ENCODE measurements at regions not wholly inside any gene's neighbourhood (a gene's known extent, or its start where the extent isn't known, plus 50 kb on each side); places are given as distances from the start of the nearest gene placed in this dataset.

DNA sequence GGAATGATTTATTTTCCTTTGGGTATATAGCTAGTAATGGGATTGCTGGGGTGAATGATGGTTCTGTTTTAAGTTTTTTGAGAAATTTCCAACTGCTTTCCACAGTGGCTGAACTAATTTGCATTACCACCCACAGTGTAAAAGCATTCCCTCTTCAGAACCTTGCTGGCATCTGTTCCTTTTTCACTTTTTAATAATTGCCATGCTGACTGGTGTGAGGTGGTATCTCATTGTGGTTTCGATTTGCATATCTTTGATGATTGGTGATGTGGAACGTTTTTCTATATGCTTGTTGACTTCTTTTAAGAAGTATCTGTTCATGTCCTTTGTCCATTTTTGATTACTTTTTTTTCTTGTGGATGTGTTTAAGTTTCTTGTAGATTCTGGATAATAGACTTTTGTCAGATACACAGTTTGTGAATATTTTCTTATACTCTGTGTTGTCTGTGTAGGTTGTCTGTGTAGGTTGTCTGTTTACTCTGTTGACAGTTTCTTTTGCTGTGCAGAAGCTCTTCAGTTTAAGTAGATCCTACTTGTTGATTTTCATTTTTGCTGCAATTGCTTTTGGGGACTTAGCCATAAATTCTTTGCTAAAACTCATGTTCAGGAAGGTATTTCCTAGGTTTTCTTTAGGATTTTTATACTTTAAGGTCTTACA lies 291.8 kb upstream of the DDI1 start:
- H3K9me3 Mint-ChIP-seq: peaks cover 31% of the 10 kb centered on the region
- no peak overlapping the region for H3K4me3 Mint-ChIP-seq
- peaks cover 9% of the 10 kb centered on the region for H3K4me1 Mint-ChIP-seq
- POLR2A ChIA-PET: no interaction called here
- DNase-seq (ENCODE audit: low spot score): no peak
- no peak for ATAC-seq
- TF ChIP-seq, protein P1, sequence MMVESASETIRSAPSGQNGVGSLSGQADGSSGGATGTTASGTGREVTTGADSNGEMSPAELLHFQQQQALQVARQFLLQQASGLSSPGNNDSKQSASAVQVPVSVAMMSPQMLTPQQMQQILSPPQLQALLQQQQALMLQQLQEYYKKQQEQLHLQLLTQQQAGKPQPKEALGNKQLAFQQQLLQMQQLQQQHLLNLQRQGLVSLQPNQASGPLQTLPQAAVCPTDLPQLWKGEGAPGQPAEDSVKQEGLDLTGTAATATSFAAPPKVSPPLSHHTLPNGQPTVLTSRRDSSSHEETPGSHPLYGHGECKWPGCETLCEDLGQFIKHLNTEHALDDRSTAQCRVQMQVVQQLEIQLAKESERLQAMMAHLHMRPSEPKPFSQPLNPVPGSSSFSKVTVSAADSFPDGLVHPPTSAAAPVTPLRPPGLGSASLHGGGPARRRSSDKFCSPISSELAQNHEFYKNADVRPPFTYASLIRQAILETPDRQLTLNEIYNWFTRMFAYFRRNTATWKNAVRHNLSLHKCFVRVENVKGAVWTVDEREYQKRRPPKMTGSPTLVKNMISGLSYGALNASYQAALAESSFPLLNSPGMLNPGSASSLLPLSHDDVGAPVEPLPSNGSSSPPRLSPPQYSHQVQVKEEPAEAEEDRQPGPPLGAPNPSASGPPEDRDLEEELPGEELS (CRISPR knock-in tag; IDR thresholded peaks at IDR 0.05): no peak
- TF ChIP-seq TEAD4 (CRISPR knock-in tag; IDR thresholded peaks at IDR 0.05) (no peak), USF2 (CRISPR knock-in tag; IDR thresholded peaks at IDR 0.05) (no peak), HMGA2 (CRISPR knock-in tag; IDR thresholded peaks at IDR 0.05) (no peak), ZNF219 (CRISPR knock-in tag; IDR thresholded peaks at IDR 0.05; ENCODE audit: borderline replicate concordance) (no peak), TP53 (CRISPR knock-in tag; IDR thresholded peaks at IDR 0.05) (no peak), PRRX2 (CRISPR knock-in tag; IDR thresholded peaks at IDR 0.05) (no peak), CREB1 (CRISPR knock-in tag; IDR thresholded peaks at IDR 0.05) (no peak)
- TF ChIP-seq, protein P2, sequence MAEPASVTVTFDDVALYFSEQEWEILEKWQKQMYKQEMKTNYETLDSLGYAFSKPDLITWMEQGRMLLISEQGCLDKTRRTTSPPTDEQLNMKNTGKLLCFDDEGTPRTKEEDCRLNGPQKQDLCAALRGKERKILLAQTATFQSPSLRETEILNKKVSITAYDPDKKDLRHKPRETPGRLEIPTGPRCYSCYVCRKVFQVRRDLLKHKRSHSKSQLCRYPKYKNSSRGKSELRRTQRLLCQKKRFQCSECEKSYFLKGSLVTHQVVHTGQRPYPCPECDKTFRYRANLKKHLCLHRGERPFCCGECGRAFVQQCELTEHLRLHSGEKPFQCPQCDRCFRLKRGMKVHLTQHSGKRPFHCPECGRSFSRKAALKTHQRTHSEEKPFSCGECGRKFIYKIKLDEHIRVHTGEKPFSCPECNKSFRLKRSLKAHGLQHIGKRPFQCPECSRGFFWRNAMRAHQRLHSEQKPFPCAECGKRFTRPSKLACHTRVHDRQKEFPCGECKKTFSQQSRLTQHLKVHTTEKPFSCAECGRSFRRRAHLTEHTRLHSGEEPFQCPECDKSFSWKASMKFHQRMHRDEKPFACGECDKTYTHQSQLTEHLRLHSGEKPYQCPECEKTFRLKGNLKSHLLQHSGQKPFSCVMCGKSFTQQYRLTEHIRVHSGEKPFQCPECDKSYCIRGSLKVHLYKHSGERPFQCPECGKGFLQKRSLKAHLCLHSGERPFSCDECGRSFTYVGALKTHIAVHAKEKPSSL (CRISPR knock-in tag; conservative IDR thresholded peaks at IDR 0.05): no peak
- no peaks in the 10 kb centered on the region; the same call in 1 of the 2 replicates for H3K27me3 Mint-ChIP-seq (ENCODE audit: low read depth)
- no peaks in the 10 kb centered on the region; the same call in 1 of the 2 replicates for H3K36me3 Mint-ChIP-seq
- CTCF ChIA-PET: no interaction called here
- no peak overlapping the region for H3K27ac Mint-ChIP-seq

GRCh38 chr11:103749158-103749557 lies 287.3 kb upstream of the DDI1 start:
- ATAC-seq: no peak
- CTCF ChIA-PET: no interaction called here

More at GRCh38 chr11:103749158-103749557, 287.3 kb upstream of the DDI1 start:
- Mint-ChIP-seq H3K4me1 (peaks cover 6% of the 10 kb centered on the region; the same call in 1 of the 2 replicates), H3K4me3 (no peak overlapping the region), H3K27ac (no peak overlapping the region), H3K27me3 (ENCODE audit: low read depth) (no peaks in the 10 kb centered on the region; the same call in 1 of the 2 replicates), H3K9me3 (peaks cover 24% of the 10 kb centered on the region), H3K36me3 (no peaks in the 10 kb centered on the region; the same call in 1 of the 2 replicates)
- TF ChIP-seq SMAD4 (CRISPR knock-in tag; IDR thresholded peaks at IDR 0.05): no peak
- no peak for TF ChIP-seq ATF2 (CRISPR knock-in tag; IDR thresholded peaks at IDR 0.05; ENCODE audit: borderline replicate concordance, low read depth)
- TF ChIP-seq, protein P3, sequence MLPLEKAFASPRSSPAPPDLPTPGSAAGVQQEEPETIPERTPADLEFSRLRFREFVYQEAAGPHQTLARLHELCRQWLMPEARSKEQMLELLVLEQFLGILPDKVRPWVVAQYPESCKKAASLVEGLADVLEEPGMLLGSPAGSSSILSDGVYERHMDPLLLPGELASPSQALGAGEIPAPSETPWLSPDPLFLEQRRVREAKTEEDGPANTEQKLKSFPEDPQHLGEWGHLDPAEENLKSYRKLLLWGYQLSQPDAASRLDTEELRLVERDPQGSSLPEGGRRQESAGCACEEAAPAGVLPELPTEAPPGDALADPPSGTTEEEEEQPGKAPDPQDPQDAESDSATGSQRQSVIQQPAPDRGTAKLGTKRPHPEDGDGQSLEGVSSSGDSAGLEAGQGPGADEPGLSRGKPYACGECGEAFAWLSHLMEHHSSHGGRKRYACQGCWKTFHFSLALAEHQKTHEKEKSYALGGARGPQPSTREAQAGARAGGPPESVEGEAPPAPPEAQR (CRISPR knock-in tag; IDR thresholded peaks at IDR 0.05): no peak
- TF ChIP-seq, protein P4, sequence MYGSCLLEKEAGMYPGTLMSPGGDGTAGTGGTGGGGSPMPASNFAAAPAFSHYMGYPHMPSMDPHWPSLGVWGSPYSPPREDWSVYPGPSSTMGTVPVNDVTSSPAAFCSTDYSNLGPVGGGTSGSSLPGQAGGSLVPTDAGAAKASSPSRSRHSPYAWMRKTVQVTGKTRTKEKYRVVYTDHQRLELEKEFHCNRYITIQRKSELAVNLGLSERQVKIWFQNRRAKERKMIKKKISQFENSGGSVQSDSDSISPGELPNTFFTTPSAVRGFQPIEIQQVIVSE (CRISPR knock-in tag; IDR thresholded peaks at IDR 0.05; ENCODE audit: borderline replicate concordance): no peak
- no peak for TF ChIP-seq FOXJ3 (CRISPR knock-in tag; IDR thresholded peaks at IDR 0.05; ENCODE audit: borderline replicate concordance)
- no peak for TF ChIP-seq ZNF232 (CRISPR knock-in tag; IDR thresholded peaks at IDR 0.05)
- no peak for TF ChIP-seq NR3C1 (CRISPR knock-in tag; conservative IDR thresholded peaks at IDR 0.05; ENCODE audit: low read depth)
- TF ChIP-seq JUN (CRISPR knock-in tag; IDR thresholded peaks at IDR 0.05): no peak
- no peak for TF ChIP-seq ZNF138 (CRISPR knock-in tag; conservative IDR thresholded peaks at IDR 0.05)
- no peak for TF ChIP-seq PRRX2 (CRISPR knock-in tag; IDR thresholded peaks at IDR 0.05)
- POLR2A ChIA-PET: no interaction called here
- DNase-seq (ENCODE audit: low spot score): no peak
